ENCODE measurements at regions not wholly inside any gene's neighbourhood (a gene's known extent, or its start where the extent isn't known, plus 50 kb on each side); places are given as distances from the start of the nearest gene placed in this dataset.

GRCh38 chr2:28694364-28694763 is 57.3 kb upstream of the PPP1CB start:
- DNase-seq = no peak

- no peak for DNase-seq
These were observed 56.4 kb upstream of the PPP1CB start for GRCh38 chr2:28695245-28695647.

GRCh38 chr2:28696261-28696660 is 55.4 kb upstream of the PPP1CB start:
- DNase-seq = no peak

GRCh38 chr2:28697602-28698149 is 54.0 kb upstream of the PPP1CB start:
- DNase-seq = peak; percentile 45

- DNase-seq = no peak
These were observed 53.1 kb upstream of the PPP1CB start for GRCh38 chr2:28698545-28698944.

All from NCI-H146 (cell line).